ENCODE measurements at regions not wholly inside any gene's neighbourhood (a gene's known extent, or its start where the extent isn't known, plus 50 kb on each side); places are given as distances from the start of the nearest gene placed in this dataset.

DNA sequence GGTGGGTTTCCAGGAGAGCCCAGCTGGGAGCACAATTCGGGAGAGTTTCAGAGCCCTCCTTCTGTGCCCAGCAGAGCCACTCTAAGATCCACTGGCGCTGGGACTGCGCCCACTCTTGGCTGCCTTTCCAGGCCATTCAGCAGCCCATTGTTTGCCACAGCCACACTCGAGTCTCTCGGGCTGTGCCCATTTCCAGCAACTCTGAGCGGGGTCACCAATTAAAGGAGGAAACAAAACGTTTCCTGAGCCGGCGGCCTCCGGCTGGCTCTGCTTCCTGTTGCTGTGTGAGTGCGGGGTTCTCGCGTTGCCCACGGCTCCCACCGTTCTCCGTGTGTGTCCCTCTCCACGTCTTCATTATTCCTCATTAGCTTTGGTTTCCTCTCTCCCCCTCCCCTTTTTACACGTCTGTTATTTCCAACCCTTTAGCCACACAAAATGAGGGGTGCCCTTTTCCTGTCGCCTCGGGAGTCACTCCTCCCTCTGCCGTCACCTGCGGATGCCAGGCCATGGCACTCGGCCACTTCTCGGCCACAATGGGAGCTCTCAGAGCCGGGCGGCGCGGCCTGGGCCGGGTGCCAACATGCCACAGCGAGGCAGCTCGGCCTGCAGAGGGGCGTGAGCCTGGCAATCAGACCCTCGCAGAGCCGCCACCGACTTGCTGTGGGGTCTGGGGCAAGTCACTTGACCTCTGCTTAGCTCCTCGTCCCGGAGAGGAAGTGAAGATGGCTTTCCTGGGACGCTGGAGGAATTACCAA lies 94.3 kb upstream of the NKX2-2 start:
- TF ChIP-seq EZH2 (IDR thresholded peaks at IDR 0.05; ENCODE audit: borderline replicate concordance, insufficient read depth, low read length, poor library complexity, severe bottlenecking) (no peak), REST (IDR thresholded peaks at IDR 0.05; ENCODE audit: borderline replicate concordance) (no peak), TAF1 (IDR thresholded peaks at IDR 0.05; ENCODE audit: low read depth) (no peak), RAD21 (conservative IDR thresholded peaks at IDR 0.05) (no peak), EP300 (conservative IDR thresholded peaks at IDR 0.05; ENCODE audit: poor library complexity, severe bottlenecking) (no peak), POLR2AphosphoS5 (IDR thresholded peaks at IDR 0.05) (no peak), SMC3 (conservative IDR thresholded peaks at IDR 0.05; ENCODE audit: poor library complexity) (no peak), MXI1 (conservative IDR thresholded peaks at IDR 0.05; ENCODE audit: poor library complexity, severe bottlenecking) (no peak)
- TF ChIP-seq, protein P1, sequence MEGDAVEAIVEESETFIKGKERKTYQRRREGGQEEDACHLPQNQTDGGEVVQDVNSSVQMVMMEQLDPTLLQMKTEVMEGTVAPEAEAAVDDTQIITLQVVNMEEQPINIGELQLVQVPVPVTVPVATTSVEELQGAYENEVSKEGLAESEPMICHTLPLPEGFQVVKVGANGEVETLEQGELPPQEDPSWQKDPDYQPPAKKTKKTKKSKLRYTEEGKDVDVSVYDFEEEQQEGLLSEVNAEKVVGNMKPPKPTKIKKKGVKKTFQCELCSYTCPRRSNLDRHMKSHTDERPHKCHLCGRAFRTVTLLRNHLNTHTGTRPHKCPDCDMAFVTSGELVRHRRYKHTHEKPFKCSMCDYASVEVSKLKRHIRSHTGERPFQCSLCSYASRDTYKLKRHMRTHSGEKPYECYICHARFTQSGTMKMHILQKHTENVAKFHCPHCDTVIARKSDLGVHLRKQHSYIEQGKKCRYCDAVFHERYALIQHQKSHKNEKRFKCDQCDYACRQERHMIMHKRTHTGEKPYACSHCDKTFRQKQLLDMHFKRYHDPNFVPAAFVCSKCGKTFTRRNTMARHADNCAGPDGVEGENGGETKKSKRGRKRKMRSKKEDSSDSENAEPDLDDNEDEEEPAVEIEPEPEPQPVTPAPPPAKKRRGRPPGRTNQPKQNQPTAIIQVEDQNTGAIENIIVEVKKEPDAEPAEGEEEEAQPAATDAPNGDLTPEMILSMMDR (IDR thresholded peaks at IDR 0.05; ENCODE audit: poor library complexity, severe bottlenecking), result no peak

Data from neural cell (in vitro differentiated cells).